ENCODE measurements at regions not wholly inside any gene's neighbourhood (a gene's known extent, or its start where the extent isn't known, plus 50 kb on each side); places are given as distances from the start of the nearest gene placed in this dataset.

DNA sequence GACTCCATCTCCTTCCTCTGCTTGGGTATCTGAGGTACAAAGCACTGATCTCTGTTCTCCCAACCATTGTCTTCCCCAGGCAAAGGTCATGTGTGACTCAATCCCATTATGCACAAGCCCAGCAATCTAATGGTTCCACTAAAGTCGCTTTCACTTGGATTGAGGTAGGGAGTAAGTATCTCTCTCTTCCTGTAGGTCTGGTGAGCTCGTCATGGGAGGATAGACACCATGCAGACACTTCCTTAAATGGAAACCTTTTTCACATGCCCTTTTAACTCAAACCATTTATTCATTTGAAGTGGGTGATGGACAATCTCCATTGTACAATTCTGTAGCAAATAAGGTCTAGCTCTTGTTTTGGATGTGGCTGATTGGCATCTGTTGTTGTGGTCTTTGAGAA, 245.2 kb upstream of the CLNK start:
- DNase-seq (ENCODE audit: low read depth), result no peak

DNA sequence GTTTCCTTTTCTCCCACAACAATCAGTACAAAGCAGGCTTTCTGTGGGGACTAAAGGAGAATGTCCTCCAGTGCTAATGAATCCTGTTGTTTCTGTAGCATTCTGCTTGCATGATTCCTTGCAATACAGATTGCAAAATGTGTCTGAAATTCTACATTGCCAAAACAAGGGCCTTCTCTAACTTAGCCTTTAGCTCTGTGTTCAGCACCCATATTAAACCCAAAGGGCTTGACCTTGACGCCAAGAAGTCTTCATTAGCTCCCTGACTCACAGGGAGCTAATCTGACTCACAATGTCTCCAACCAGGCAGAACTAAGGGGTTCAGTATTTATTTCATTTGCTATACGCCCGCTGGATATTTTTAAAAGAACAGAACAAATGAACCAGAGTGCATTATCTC, 241.4 kb upstream of the CLNK start:
- DNase-seq (ENCODE audit: low read depth), result no peak

DNA sequence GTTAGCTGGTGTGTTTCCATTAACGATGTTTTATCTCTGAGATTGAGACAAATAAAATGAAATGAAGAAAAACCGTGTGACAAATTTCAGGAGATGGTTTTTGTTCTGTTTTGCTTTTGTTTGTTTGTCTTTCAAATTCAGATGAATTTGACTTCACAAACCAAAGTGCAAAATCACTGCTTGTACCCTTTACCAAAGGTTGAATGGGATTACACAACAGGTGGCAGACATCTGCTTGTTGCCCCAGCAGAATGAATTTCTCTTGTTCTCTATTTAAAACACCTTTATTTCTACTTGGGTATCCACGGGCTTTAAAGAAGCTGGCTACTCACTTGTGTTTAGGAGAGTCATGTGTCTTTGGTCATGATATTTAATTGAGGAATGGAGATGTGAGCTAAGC, 239.7 kb upstream of the CLNK start:
- DNase-seq (ENCODE audit: low read depth), result no peak

DNA sequence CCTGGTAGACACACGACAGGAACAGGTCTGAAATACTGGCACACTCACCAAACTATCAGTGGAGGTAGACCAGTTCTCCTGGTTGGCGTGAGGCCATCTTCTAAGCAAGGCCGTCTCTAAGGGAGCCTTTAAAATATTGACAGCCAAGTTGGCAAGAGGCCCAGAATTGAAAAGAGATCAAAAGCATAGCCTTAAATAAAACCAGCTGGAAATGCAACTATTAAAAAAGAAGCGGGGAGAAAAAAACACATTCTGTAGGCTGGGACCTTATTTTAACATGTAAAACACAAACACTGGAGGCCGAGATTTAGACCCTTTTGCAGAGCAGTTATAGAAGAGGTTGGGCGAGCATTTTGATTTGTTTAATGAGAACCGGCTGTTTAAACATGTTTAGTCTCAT, 233.0 kb upstream of the CLNK start:
- DNase-seq (ENCODE audit: low read depth), result no peak

- no peak for DNase-seq (ENCODE audit: low read depth)
Measured at GRCh38 chr4:10898072-10898471, 213.5 kb upstream of the CLNK start.

GRCh38 chr4:10897076-10897475, 212.5 kb upstream of the CLNK start:
- no peak for DNase-seq (ENCODE audit: low read depth)

GRCh38 chr4:10893395-10893794, 208.8 kb upstream of the CLNK start:
- DNase-seq (ENCODE audit: low read depth), result no peak

DNA sequence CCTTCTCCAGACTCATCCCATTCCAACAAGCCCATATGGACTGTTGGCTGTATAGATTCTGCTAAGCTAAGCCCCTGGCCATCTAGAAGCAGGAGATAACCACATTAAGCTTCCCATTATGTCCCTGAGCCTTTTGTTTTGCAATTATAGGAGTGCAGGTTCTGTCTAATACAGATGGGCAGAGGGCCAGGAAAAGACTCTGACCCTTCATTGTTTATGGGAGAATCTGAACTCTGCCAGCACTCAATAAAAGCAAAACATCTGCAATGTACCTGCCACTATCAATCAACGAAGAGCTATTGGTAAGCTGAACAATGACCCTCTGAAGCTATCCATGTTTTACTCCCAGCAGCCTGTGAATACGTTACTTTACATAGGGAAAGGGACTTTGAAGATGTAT, 207.3 kb upstream of the CLNK start:
- DNase-seq (ENCODE audit: low read depth), result no peak

GRCh38 chr4:10889819-10890218, 205.3 kb upstream of the CLNK start:
- DNase-seq (ENCODE audit: low read depth), result no peak

GRCh38 chr4:10879411-10880110, 195.0 kb upstream of the CLNK start:
- no peak for DNase-seq (ENCODE audit: low read depth)

GRCh38 chr4:10878861-10879260, 194.3 kb upstream of the CLNK start:
- DNase-seq (ENCODE audit: low read depth), result no peak

DNA sequence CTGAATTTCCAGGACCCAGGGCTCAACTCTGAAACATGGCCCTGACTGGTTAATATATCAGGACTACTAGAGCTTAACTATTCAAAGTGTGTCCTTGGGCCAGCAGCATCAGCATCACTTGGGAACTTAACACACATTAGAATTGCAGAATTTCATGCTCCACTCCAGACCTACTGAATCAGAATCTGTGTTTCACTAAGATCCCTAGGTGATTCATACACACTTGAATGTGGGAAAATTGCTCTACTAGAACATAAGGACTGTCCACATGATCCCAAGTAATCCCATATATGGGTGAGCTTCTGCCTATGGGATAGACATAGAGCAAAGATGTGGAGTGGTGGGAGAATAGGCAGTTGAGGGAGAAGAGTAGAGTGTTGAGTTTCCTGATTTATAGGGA, 192.5 kb upstream of the CLNK start:
- DNase-seq (ENCODE audit: low read depth), result no peak

DNA sequence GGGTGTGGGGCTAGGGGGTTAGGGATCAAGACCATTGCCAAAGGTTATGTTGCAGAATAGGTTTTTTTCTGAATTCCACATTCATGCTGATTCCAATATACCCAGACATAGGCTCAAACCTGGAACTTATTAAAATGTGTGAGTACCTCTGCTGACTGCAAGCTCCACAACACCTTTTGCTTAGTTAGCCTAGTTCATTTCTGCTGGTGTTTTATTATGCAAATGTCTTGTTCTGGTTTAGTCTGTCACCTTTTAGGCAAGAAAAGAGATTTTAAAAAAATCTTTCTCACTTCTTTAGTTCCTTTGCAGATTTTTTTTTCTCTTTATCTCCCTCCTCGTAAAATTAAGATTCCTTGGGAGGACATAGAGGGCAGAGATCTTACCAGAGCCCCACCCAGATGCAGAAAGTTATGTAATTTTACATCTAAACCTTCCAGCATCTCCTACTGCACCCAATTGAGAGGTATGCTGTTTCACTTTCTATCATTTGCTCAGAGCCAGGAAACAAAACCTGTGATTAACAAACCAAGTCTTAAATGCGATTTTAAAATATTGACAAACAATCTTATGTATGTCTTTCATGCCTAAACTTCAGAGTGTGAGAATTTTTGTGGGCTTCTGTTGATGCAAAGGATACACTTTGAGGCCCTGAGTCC, 190.7 kb upstream of the CLNK start:
- DNase-seq (ENCODE audit: low read depth), result no peak

DNA sequence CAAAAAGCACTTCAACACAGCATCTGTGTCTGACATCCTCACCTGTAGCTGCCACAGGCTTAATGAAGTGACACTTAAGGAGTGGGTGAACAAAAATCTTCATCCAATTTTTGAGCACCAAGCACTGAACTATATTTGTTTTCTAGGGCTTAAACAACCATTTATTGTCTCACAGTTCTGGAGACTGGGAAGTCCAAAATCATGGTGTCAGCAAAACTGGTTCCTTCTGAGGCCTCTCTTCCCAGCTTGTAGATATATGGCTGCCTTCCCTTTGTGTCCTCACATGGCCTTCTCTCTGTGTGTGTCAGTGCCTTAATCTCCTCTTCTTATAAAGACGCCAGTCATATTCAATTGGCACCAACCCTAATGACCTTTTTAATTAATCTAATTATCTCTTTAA, 189.2 kb upstream of the CLNK start:
- no peak for DNase-seq (ENCODE audit: low read depth)

DNA sequence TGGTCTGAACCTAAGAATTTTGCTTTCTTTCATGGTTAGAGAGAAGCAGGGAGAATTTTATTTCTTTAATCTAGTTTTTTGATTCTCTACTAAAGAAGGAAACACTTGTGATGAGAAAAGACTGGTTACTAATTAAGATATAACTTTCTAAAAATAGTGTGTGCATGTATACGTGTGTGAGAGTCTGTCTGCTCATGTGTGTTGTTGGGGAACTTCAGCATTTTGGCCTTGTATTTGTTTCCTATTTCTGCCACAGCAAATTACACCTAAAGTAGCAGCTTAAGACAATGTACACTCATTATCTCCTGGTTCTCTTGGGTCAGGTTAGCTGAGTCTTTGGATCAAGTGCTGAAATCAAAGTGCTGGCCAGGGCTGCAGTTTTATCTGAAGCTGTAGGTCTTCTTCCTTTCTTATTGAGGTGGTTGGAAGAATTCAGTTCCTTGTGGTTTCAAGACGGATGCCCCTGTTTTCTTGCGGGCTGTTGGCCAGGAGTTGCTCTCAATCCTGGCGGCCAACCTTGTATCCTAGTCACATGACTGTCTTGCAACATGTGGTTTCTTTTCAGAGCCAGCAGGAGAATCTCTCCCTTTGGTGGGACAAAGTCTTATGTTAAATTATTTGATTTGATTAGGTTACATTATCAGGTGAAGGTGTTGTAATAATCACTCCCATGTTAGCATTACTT, 188.4 kb upstream of the CLNK start:
- no peak for DNase-seq (ENCODE audit: low read depth)

- DNase-seq (ENCODE audit: low read depth), result no peak
Measured at GRCh38 chr4:10866666-10867065, 182.1 kb upstream of the CLNK start.

GRCh38 chr4:10861036-10861435, 176.5 kb upstream of the CLNK start:
- no peak for DNase-seq (ENCODE audit: low read depth)

DNA sequence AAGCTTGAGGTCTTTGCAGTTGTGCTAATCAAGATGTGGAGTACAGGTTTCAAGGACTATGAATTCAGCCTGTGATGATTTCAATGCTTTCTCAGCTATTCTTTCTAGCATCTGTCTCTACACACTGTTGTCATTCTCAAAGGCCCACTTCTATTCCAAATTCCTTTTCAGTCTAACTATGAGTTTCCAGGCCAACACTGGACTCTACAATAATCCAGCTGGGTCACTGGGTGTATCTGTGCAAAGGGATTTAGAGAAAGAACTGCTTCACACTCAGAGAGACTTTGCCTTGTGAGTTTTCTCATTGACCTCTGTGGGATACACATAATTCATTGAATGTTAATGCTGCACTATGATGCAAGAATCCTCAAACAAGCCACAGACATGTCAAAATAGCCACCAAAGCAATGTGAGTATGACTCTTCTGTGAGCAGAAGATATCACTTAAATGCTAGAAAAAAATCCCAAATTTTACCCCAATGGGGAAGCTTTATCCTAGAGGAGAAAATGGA, 171.8 kb upstream of the CLNK start:
- DNase-seq (ENCODE audit: low read depth), result no peak

DNA sequence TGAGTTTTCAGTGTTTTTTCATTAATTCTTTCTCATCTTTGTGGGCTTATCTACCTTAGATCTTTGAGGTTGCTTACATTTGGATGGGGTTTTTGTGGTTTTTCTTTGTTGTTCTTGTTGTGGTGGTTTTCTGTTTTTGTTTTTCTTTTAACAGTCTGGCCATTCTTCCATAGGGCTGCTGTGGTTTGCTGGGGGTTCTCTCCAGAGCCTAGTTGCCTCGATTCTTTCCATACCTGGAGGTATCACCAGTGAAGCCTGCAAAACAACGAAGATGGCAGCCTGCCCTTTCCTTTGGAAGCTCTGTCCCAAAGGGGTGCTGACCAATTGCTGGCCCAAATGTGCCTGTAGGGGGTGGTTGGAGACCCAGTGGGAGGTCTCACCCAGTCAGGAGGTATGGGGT, 168.6 kb upstream of the CLNK start:
- no peak for DNase-seq (ENCODE audit: low read depth)

DNA sequence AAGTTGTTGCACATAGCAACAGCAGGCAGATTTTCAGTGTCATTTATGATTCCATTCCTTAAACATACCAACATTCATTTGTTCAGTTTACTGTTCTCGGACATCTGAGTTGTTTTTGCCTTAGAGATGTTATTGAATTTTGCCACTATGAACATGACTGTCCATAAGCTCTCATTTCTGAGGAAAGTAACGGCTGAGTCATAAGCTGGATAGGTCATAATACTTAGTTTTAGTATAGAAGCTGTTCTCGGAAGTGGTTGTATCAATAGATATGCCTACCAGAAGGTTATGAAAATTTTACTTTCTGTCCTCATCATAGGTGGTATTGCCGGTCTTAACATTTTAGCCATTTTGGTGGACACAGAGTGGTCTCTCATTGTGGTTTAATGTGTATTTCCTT, 157.1 kb upstream of the CLNK start:
- no peak for DNase-seq (ENCODE audit: low read depth)

- no peak for DNase-seq (ENCODE audit: low read depth)
Measured at GRCh38 chr4:10837151-10837550, 152.6 kb upstream of the CLNK start.

DNA sequence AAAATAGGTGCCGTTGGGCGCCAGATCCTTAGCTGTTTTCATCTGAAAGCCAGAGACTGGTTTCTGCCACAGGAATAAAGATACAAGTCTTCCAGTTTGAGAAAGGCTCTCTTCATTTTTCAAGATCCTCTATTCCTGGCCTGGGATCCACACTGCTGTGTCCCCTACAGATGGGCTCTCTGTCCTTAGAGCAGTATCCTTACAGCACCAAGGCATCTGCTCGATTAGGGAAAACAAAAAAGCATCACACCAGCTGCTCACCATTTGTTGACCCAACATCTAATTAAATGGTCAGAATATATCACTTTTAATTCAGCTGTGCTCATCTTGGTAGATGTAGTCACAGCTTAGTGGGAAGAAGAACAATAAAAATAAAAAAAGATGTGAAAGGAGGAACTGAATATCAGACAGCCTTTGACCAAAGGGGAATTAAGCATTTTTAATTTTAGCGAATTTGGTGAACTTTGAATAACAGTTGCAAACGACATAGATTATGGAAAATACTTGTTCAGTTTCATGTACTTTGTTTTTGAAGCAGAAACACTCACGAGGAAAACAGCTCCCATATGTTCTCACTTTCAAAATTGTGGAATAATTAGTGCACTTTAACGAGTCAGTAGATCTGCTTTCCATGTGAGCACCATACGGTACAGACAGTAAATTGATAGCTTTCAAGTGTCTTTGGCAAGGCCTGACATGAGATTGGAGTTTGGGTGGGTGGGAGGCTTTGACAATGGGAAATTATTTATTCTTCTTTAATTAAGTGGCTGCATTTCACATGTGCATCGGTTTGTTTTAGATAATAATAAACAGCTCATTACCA, 148.4 kb upstream of the CLNK start:
- no peak for DNase-seq (ENCODE audit: low read depth)

Data from RPMI7951 (cell line).